GM21825 (cell line): ENCODE measurements at regions not wholly inside any gene's neighbourhood (a gene's known extent, or its start where the extent isn't known, plus 50 kb on each side); places are given as distances from the start of the nearest gene placed in this dataset.
"Not testable (repeated sequence)": the region's sequence is repeated elsewhere in the genome, so short reads cannot be mapped to it uniquely, and the experiment has no call there.

Experiments used
- ATAC-seq: cut with Tn5 transposase; IDR thresholded peaks from one replicate; pipeline ENCODE4 v1.9.1; 2021; ENCODE audit warnings: mild to moderate bottlenecking, moderate library complexity; ENCODE audit not compliant: unreplicated experiment

GRCh38 chr1:196160066-196160795 is 448.0 kb downstream of the KCNT2 start:
- ATAC-seq = no peak

DNA sequence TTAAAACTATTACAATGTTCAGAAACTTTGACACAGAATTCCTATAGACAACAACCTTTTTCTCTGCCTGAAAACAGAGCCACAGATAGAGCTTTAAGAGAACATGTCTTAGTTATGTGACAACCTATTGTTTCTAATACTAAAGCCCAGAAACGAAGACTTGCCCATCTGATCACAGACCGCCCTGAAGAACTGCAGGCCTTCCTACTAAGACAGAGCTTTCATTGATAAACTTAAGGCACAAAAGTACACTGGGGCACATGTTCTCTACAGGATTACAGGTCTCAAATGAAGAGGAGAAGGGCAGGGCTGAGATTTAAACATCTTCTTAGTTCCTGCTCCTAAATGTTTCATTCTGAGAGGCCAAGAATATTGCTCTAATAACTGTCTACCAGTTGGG is 452.7 kb downstream of the KCNT2 start:
- ATAC-seq = no peak

DNA sequence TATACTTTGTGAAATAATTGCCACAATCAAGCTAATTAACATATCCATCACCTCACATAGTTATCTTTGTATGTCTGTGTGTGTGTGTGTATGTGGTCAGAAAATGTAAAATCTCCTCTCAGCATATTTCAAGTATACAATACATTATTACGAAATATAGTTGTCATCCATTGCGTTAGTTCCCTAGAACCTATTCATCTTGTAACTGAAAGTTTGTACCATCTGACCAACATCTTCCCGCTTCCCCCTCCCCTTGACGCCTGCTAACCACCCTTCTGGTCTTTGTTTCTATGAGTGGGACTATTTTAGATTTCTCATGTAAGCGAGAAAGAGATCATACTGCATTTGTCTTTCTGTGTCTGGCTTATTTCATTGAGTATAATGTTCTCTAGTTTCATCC is 455.3 kb downstream of the KCNT2 start:
- ATAC-seq = no peak

GRCh38 chr1:196152086-196152485 is 456.2 kb downstream of the KCNT2 start:
- no peak for ATAC-seq

DNA sequence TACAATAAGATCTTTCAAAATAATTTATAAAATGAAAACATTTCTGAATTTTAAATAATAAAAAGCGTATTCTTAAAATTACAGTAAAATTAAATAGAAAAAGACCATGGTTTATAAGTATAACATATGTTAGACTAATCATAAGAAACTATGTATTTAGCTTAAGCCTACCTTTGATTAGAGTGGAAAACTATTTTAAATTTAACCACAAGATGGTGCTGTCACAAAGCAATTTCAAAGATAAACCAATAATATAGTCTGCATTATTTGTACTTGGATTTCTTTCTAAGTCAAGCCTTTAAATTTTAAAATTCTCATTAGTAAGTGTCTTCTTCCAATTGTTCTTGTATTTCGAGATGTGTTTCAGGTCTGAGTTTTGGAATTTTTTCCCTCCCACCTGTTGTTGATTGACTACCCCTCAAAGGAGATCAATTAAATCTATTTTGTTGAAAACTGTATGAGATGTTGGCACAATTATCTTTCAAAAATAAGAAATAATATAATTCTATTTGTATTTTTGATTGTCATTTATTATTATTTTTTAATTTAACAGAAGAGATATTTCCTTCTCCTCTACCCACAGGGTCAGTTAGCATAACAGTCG is 459.8 kb downstream of the KCNT2 start:
- no peak for ATAC-seq

GRCh38 chr1:196147530-196147929 is 460.7 kb downstream of the KCNT2 start:
- no peak for ATAC-seq

GRCh38 chr1:196145151-196145550 is 463.1 kb downstream of the KCNT2 start:
- not testable (repeated sequence) for ATAC-seq

GRCh38 chr1:196144588-196144987 is 463.7 kb downstream of the KCNT2 start:
- no peak for ATAC-seq

DNA sequence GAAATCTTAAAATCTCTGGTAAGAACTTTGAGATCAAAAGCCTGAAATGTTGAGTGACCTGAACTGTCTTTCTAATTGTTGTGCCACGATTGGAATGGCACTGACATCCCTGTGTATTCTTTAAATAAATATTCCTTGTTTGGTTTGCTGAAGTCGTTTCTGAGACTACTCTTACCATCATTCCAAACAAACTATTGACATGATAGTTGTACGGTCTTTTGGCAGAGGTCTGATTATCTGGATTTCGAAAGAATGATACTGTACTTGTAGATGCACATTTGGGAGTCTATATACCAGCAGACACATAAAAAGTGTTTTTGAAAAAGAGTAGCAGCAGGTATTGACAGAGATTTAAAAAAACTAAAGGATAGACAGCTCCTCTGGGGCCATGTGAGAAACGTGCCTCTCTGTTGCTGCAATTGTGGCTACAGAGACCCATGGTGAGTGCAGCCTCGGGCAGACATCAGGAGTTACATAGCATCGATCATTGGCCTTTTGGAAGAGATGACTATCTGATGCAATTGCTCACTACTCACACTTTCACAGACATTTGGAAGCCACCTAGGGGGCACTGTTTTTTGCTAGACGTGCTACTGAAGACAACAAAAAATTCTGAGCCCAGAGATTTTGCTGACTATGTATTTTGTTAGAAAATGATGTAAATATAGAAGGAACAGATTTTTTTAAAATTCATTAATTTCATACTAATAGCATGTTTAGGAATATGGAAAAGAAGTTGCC is 464.5 kb downstream of the KCNT2 start:
- no peak for ATAC-seq

DNA sequence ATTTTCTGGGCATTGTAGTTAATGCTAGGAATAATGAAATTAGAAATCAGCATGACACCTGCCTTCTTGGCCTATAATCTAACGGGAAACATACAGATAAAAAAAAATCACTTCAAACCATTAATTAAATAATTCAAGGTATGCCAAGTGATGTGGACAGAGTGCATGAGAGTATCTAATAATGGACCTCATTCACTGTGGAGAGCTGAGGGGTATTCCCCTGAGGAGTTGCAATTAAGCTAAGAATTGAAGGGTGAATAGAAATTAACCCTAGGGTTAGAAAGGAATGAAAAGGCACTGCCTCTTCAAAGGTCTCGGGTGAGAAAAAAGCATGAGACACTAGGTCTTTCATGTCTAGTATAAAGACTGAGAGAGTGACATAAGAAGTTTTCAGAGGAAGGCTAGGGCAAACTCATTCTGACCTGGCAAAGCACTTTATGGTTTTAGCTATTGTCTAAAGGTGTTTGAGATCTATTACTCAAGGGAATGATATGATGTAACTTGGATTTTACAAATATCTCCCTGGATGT is 466.1 kb downstream of the KCNT2 start:
- ATAC-seq = no peak

DNA sequence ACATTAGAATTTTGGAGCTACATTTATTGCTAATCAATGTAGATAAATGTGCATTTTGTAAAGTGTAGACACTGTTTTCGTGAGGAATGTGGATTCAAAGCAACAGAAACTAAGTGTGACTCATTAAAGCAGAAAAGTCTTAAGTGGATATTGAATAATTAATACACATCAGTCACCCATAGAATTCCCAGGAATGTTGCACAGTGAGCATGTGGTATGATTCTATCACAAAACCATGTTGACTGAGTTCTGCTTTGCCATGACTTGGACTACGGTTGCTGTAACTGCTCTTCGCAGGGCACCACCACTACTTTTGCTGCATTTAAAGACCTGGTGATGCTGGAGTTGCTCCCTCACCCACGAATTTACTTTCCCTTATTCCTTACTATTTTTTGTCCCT is 471.8 kb downstream of the KCNT2 start:
- ATAC-seq = no peak

DNA sequence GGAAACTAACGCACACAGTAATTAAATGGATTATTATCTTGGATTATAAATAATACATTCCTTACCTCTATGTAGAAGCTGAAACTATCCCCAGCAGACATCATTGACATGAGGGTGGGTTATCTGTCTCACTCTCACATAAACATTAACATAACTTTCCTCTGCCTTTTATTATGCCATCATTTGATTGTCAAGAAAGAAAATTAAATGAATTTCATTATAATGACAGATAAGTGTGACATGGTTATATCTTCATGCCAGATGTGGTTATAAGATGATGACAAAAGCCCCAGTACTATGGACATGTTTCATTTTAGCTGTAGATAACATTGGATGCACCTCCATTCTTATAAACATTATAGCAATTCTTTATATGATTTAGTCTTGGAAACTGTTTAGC is 476.5 kb downstream of the KCNT2 start:
- no peak for ATAC-seq

GRCh38 chr1:196128835-196129234 is 479.4 kb downstream of the KCNT2 start:
- no peak for ATAC-seq

DNA sequence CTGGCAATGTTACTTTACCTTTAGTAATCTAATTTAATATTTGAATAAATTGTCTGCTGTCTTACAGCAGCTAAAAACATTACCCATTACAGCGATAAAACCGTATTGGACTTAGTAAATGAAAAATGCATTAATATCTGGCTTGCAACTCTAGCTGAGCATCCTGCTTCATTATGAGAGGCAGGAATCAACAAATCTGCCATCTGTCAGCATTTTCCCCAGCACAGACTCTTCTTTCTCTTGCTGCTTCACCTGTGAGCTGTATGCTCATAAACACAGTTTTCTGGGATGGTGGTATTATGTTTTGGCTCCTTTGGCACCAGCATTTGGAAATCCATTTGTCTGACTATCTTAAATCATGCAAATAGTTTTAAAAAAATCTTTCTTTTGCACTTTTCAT is 487.1 kb downstream of the KCNT2 start:
- no peak for ATAC-seq

DNA sequence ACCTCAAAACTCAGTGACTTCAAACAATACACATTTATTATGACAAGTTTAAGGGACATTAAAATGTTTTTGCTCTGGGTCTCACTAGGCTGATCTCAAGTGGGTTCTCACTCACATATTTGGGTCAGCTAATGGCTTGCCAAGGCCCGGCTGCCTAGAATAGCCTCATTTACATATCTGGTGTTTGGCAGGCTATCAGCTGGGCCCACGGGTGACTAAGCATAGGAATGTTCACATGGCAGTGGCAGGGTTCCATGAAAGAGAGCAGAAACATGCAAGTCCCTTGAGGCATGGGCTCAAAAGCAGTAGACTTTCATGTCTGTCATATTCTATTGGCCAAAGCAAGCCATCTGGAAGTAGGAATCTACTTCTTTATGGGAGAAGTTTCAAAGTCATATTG is 492.6 kb downstream of the KCNT2 start:
- ATAC-seq = no peak

DNA sequence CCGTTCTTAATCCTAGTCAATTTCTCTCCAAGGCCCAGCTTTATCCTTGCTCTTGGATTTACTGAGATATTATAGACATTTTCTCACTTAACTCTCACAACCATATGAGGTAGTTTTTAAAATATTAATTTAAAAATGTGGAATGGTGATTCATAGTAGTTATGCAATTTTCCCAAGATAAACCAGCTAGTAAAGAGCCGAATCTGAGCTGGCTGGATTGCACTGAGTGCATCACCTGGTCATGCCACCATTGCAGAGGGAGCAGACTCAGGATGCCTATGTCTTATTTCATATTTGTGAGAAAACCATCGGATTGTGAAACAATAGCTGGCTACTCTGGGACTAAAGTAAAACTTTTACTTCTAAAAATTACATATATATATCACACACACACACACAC is 494.0 kb downstream of the KCNT2 start:
- ATAC-seq = no peak

DNA sequence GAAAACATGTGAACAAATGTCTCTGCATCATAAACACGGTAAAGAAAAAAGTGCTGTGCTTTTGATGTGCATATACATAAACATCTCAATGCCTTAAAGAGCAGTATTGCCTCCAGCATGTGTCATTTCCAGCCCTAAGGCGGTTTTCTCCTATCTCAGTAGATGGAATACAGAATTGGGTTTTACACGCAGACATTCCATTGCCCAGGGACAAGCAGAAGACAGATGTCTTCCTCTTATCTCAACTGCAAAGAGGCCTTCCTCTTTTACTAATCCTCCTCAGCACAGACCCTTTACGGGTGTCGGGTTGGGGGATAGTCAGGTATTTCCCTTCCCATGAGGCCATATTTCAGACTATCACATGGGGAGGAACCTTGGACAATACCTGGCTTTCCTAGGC is 499.2 kb downstream of the KCNT2 start:
- ATAC-seq = not testable (repeated sequence)

- no peak for ATAC-seq
Measured at GRCh38 chr1:196105901-196106300, 502.3 kb downstream of the KCNT2 start.

GRCh38 chr1:196102826-196103225 is 505.4 kb downstream of the KCNT2 start:
- ATAC-seq = no peak

DNA sequence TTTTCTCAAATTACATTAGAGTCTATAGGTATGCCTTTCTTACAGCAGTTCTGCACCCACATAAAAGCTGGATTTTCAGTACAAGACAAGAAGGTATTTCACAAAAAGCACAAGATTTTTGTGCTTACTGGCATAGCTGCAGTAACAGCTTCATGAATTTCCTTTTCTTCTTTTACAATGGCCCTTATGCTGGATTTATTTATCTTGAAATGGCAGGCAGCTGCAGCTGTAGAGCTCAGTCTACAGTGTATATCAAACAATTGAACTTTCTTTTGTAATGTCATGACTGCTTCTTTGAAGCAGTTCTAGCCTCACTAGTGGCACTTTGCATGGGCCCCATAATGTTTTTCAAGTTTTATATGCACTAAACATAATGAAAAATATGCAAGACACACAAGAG is 510.2 kb downstream of the KCNT2 start:
- ATAC-seq = no peak

DNA sequence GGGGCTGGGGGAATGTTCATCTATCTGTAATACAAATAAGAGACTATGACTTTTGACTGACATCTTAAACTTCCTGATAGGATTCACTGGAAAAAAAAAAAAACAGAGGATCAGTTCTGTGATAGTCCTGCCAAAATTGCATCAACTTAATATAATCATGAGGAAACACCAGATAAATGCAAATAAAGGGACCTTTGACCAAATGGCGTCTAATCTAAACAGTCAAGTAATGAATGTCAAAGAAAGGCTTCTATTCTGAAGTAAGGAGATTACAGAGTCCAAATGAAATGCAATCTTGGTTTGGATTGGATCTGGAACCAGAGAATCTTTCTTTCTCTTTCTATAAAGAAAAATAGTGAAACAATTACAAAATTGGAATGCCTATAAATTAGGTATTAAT is 513.4 kb downstream of the KCNT2 start:
- no peak for ATAC-seq
